Neural progenitor cell (in vitro differentiated cells): ENCODE measurements at regions not wholly inside any gene's neighbourhood (a gene's known extent, or its start where the extent isn't known, plus 50 kb on each side); places are given as distances from the start of the nearest gene placed in this dataset.

Source experiments
- EZH2phosphoT487 ChIP-seq: fragments of 200-600 bp; sonication (generic); IDR thresholded peaks from 2 replicates; pipeline ENCODE4 v1.6.1; 2017; ENCODE audit warnings: antibody characterized with exemption
- TF ChIP-seq, protein P1 (sequence below): fragments of 200-600 bp; sonication (generic); IDR thresholded peaks from 2 replicates; pipeline ENCODE4 v1.5.1; 2017; ENCODE audit warnings: antibody characterized with exemption, mild to moderate bottlenecking

- no peak for TF ChIP-seq EZH2phosphoT487
- TF ChIP-seq, protein P1, sequence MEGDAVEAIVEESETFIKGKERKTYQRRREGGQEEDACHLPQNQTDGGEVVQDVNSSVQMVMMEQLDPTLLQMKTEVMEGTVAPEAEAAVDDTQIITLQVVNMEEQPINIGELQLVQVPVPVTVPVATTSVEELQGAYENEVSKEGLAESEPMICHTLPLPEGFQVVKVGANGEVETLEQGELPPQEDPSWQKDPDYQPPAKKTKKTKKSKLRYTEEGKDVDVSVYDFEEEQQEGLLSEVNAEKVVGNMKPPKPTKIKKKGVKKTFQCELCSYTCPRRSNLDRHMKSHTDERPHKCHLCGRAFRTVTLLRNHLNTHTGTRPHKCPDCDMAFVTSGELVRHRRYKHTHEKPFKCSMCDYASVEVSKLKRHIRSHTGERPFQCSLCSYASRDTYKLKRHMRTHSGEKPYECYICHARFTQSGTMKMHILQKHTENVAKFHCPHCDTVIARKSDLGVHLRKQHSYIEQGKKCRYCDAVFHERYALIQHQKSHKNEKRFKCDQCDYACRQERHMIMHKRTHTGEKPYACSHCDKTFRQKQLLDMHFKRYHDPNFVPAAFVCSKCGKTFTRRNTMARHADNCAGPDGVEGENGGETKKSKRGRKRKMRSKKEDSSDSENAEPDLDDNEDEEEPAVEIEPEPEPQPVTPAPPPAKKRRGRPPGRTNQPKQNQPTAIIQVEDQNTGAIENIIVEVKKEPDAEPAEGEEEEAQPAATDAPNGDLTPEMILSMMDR = no peak
Measured at GRCh38 chr3:177946936-177947335, 589.3 kb upstream of the KCNMB2 start.
